Activated naive CD4-positive, alpha-beta T cell treated with anti-CD3 and anti-CD28 coated beads, Interleukin-2, amount 50 U/mL, for 24 hours (primary cell): ENCODE measurements at regions not wholly inside any gene's neighbourhood (a gene's known extent, or its start where the extent isn't known, plus 50 kb on each side); places are given as distances from the start of the nearest gene placed in this dataset.

Source experiments
- H3K27ac Mint-ChIP-seq: one replicate; pipeline ENCODE4 v1.8.0; 2021; ENCODE audit warnings: mild to moderate bottlenecking, mixed read lengths
- H3K27me3 Mint-ChIP-seq: one replicate; pipeline ENCODE4 v1.8.0; 2021; ENCODE audit warnings: mixed read lengths
- H3K36me3 Mint-ChIP-seq: one replicate; pipeline ENCODE4 v1.8.0; 2021; ENCODE audit warnings: mixed read lengths
- H3K4me1 Mint-ChIP-seq: one replicate; pipeline ENCODE4 v1.8.0; 2021; ENCODE audit warnings: mixed read lengths
- H3K4me3 Mint-ChIP-seq: one replicate; pipeline ENCODE4 v1.8.0; 2021; ENCODE audit warnings: mild to moderate bottlenecking, mixed read lengths
- H3K9me3 Mint-ChIP-seq: one replicate; pipeline ENCODE4 v1.8.0; 2021; ENCODE audit warnings: mixed read lengths

DNA sequence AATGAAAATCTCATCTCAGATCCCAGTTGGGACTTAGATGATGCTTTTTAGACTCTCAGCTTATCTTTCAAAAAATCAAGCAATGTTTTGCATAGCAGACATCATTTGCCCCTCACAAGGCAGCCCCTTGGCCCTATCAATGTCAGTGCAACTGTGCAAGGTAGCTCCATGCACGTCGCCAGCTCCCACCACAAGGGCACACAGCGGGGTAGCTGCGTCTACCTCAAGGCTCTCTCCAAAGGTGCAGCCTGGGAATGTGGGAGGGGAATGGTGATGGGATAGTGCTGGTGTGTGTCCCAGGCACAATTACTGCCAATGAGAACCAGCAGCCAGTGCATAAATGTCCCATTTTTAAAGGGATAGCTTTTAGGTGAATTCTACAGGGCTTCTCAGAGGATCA lies 137.5 kb upstream of the SYNDIG1 start:
- H3K4me1 Mint-ChIP-seq: no peaks in the 10 kb centered on the region
- no peaks in the 10 kb centered on the region for H3K36me3 Mint-ChIP-seq
- H3K27ac Mint-ChIP-seq: no peak overlapping the region
- no peak overlapping the region for H3K4me3 Mint-ChIP-seq
- H3K9me3 Mint-ChIP-seq: no peaks in the 10 kb centered on the region
- H3K27me3 Mint-ChIP-seq: no peaks in the 10 kb centered on the region

- Mint-ChIP-seq H3K4me3 (no peak overlapping the region), H3K36me3 (no peaks in the 10 kb centered on the region), H3K27ac (no peak overlapping the region), H3K9me3 (no peaks in the 10 kb centered on the region), H3K27me3 (no peaks in the 10 kb centered on the region), H3K4me1 (no peaks in the 10 kb centered on the region)
Observed at GRCh38 chr20:24328901-24329300, 140.5 kb upstream of the SYNDIG1 start.

- Mint-ChIP-seq H3K9me3 (no peaks in the 10 kb centered on the region), H3K4me1 (peaks cover 22% of the 10 kb centered on the region), H3K27me3 (no peaks in the 10 kb centered on the region), H3K36me3 (no peaks in the 10 kb centered on the region), H3K27ac (no peak overlapping the region), H3K4me3 (no peak overlapping the region)
Observed at GRCh38 chr20:24321973-24322372, 147.5 kb upstream of the SYNDIG1 start.

DNA sequence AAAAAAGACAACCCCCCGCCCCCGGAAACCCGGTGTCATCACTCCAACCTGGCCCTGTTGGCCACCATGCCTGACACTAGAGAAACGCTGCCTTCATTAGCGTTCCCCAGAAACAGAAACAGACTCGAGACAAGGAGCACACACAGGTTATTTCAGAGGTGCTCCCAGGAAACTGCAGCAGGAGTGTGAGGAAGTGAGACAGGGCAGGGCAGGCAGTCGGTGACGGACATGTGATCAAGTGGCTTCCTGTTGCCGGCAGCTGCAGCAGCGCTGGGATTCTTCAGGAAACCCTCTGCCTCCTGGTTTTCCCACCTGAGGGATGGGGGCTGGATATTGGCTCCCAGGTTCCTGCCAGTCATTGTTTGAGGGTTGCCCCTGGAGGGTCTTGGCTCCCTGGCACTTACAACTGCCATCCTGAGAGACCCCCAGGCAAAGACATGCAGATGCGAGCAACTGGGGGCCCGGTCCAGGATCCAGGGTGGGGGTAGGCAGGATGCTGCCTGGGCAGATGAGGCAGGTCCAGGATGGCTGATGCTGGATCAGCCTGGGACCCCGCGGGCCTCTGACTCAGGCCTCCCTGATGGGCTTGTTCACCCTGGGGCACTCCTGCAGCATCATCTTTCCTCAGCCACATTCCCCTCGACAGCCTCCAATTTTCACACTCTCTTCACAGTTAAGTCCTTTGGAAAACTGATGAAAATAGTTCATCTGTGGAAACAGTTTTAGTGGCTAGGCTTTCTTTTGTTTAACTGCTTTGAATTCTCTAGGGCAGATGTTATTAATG lies 150.7 kb upstream of the SYNDIG1 start:
- no peak overlapping the region for H3K4me3 Mint-ChIP-seq
- H3K27me3 Mint-ChIP-seq: no peaks in the 10 kb centered on the region
- H3K4me1 Mint-ChIP-seq: peaks cover 24% of the 10 kb centered on the region
- peak overlapping the region; percentile 30 for H3K27ac Mint-ChIP-seq
- no peaks in the 10 kb centered on the region for H3K36me3 Mint-ChIP-seq
- H3K9me3 Mint-ChIP-seq: no peaks in the 10 kb centered on the region

GRCh38 chr20:24317224-24317623 lies 152.2 kb upstream of the SYNDIG1 start:
- no peaks in the 10 kb centered on the region for H3K9me3 Mint-ChIP-seq
- H3K36me3 Mint-ChIP-seq: no peaks in the 10 kb centered on the region
- H3K4me1 Mint-ChIP-seq: peaks cover 24% of the 10 kb centered on the region
- H3K4me3 Mint-ChIP-seq: no peak overlapping the region
- H3K27ac Mint-ChIP-seq: no peak overlapping the region
- no peaks in the 10 kb centered on the region for H3K27me3 Mint-ChIP-seq

- Mint-ChIP-seq H3K36me3 (no peaks in the 10 kb centered on the region), H3K9me3 (no peaks in the 10 kb centered on the region), H3K4me3 (no peak overlapping the region), H3K27me3 (no peaks in the 10 kb centered on the region), H3K27ac (no peak overlapping the region), H3K4me1 (peaks cover 24% of the 10 kb centered on the region)
Observed at GRCh38 chr20:24316731-24317130, 152.7 kb upstream of the SYNDIG1 start.

GRCh38 chr20:24314053-24314452 lies 155.4 kb upstream of the SYNDIG1 start:
- no peak overlapping the region for H3K4me3 Mint-ChIP-seq
- H3K9me3 Mint-ChIP-seq: no peaks in the 10 kb centered on the region
- H3K4me1 Mint-ChIP-seq: peaks cover 20% of the 10 kb centered on the region
- H3K36me3 Mint-ChIP-seq: no peaks in the 10 kb centered on the region
- H3K27ac Mint-ChIP-seq: no peak overlapping the region
- H3K27me3 Mint-ChIP-seq: no peaks in the 10 kb centered on the region

GRCh38 chr20:24309596-24309995 lies 159.8 kb upstream of the SYNDIG1 start:
- H3K27me3 Mint-ChIP-seq: no peaks in the 10 kb centered on the region
- no peak overlapping the region for H3K27ac Mint-ChIP-seq
- no peak overlapping the region for H3K4me3 Mint-ChIP-seq
- no peaks in the 10 kb centered on the region for H3K9me3 Mint-ChIP-seq
- H3K36me3 Mint-ChIP-seq: no peaks in the 10 kb centered on the region
- peaks cover 5% of the 10 kb centered on the region for H3K4me1 Mint-ChIP-seq

- Mint-ChIP-seq H3K27ac (no peak overlapping the region), H3K4me1 (peaks cover 5% of the 10 kb centered on the region), H3K27me3 (no peaks in the 10 kb centered on the region), H3K36me3 (no peaks in the 10 kb centered on the region), H3K4me3 (no peak overlapping the region), H3K9me3 (no peaks in the 10 kb centered on the region)
Observed at GRCh38 chr20:24305371-24305770, 164.1 kb upstream of the SYNDIG1 start.

DNA sequence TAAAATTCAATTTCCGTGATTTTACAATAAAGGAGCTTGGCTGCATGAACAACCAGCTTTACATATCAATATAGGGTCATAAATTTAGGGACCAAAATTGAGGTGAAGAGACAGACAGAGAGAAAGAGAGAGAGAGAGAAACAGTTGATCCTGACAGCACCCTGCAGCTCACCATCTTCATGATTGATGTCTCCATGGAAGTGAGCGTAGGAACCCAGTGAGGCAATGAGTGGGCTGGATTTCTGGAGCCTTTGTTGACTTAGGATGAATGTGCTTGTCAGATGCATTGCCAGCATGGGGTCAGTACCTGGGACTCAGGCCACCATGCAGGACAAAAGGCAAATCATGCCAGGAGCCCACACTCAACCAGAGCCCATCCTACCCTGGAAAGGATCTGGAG lies 165.1 kb upstream of the SYNDIG1 start:
- Mint-ChIP-seq H3K27me3 (no peaks in the 10 kb centered on the region), H3K4me3 (no peak overlapping the region), H3K4me1 (peaks cover 5% of the 10 kb centered on the region), H3K36me3 (no peaks in the 10 kb centered on the region), H3K27ac (no peak overlapping the region), H3K9me3 (no peaks in the 10 kb centered on the region)

DNA sequence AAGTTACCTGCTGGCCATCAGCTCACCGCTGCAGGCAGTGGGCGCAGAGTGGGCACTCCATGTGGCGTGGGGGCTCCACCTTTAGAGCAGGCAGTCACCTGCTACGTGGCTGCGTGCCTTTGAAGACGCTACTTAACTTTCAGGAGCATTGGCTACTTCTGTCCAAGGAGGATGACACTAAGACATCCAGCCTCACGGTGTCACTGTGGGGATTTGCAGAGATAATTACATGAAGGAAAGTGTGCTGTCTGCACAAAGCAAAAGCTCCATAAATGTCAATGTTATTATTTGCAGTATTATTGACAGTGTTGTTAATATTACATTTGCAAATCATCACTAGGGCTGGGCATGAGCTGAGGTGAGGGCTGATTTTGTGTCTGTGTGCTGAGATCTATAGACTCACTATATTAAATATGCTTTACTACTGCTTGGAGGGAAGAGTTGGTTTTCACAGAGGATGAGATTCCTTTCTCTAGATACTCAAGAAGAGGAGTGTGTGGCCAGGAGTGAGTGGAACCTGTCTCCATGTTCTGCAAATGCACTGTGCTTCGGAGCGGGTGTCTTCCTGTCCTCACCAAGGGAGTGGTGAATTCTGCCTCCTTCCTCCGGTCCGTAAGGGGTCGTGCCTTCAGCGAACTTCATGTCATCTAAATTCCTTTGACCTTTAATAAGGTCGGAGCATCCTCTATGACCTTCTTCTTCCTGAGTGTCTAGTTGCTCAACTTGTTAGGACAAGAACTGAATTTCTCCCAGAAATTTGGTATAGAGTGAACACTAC lies 165.8 kb upstream of the SYNDIG1 start:
- no peaks in the 10 kb centered on the region for H3K36me3 Mint-ChIP-seq
- H3K9me3 Mint-ChIP-seq: no peaks in the 10 kb centered on the region
- H3K27ac Mint-ChIP-seq: no peak overlapping the region
- no peak overlapping the region for H3K4me3 Mint-ChIP-seq
- peaks cover 5% of the 10 kb centered on the region for H3K4me1 Mint-ChIP-seq
- H3K27me3 Mint-ChIP-seq: no peaks in the 10 kb centered on the region

DNA sequence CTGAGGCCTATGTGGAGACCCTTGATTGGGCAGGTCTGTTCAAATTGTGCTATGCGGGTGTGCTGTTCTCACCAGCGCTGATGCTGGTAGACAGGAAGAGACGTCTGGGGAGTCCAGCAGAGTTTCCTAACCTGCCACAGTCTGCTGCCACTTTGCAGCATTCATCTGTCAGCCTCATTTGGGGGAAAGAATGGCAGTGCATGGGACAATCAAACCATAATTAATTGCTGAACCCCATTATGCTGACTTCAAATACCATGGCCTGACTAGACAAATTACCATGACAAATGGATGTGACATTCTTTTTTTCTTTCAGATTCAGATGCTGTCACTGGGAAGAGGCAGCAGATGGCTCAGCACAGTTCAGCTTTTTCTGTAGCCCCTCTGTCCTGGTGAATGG lies 171.4 kb upstream of the SYNDIG1 start:
- Mint-ChIP-seq H3K4me1 (no peaks in the 10 kb centered on the region), H3K27ac (no peak overlapping the region), H3K4me3 (no peak overlapping the region), H3K9me3 (no peaks in the 10 kb centered on the region), H3K36me3 (no peaks in the 10 kb centered on the region), H3K27me3 (no peaks in the 10 kb centered on the region)

- H3K27ac Mint-ChIP-seq: peak overlapping the region; percentile 14
- peaks cover 2% of the 10 kb centered on the region for H3K4me1 Mint-ChIP-seq
- H3K36me3 Mint-ChIP-seq: no peaks in the 10 kb centered on the region
- H3K27me3 Mint-ChIP-seq: no peaks in the 10 kb centered on the region
- H3K9me3 Mint-ChIP-seq: no peaks in the 10 kb centered on the region
- no peak overlapping the region for H3K4me3 Mint-ChIP-seq
Observed at GRCh38 chr20:24296477-24297261, 172.8 kb upstream of the SYNDIG1 start.

- Mint-ChIP-seq H3K4me1 (peaks cover 30% of the 10 kb centered on the region), H3K27ac (no peak overlapping the region), H3K4me3 (no peak overlapping the region), H3K36me3 (peaks cover 2% of the 10 kb centered on the region), H3K9me3 (peaks cover 10% of the 10 kb centered on the region), H3K27me3 (no peaks in the 10 kb centered on the region)
Observed at GRCh38 chr20:24291014-24291413, 178.4 kb upstream of the SYNDIG1 start.

DNA sequence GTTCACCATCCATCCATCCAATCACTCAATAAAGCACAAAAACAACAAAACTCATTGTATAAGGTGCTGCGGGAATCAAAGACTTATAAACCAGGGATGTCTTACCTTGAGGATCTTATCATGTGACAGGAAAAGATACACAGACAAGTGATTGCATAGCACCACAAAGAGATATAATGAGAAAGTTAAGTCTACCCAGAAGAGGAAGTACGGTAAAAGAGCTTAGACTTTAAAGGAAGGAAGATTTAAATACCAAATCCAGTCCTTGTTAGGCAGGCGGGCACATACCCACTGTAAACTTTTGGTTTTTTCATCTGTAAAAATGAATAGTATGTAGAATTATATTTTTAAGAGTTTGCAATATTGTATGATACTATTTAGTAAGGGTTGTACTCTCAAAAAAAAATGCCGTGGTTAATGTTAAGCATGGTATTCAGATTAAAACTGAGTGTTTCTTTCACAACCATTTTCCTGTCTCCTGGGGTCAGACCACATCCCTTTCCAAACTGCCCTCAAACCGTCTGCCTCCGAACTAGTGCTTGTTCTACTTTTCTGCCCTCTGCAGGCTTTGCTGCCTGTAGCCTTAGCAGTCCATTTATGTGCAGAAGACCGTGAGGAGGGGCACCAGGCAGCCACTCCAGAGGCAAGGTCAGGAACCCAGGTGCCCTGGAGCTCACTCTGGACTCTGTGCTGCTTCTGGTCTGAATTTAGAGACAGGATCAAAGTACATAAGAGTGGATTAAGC lies 179.5 kb upstream of the SYNDIG1 start:
- Mint-ChIP-seq H3K4me3 (peak overlapping the region; percentile 54), H3K4me1 (peaks cover 30% of the 10 kb centered on the region)

More for the DNA sequence above, 179.5 kb upstream of the SYNDIG1 start:
- Mint-ChIP-seq H3K27ac (peak overlapping the region; percentile 83), H3K9me3 (peaks cover 10% of the 10 kb centered on the region), H3K36me3 (peaks cover 2% of the 10 kb centered on the region), H3K27me3 (no peaks in the 10 kb centered on the region)
